A549 (cell line): ENCODE measurements at regions not wholly inside any gene's neighbourhood (a gene's known extent, or its start where the extent isn't known, plus 50 kb on each side); places are given as distances from the start of the nearest gene placed in this dataset.
A peak's percentile ranks its signal among the peaks of the same experiment; 100 is the strongest.

Experiments used
- ATAC-seq, 2 experiments: fragments of 200-7000 bp in 1 of 2; fragments of >200 bp in 1 of 2; cut with Nextera tagmentation in 1 of 2; cut with Tn5 transposase in 1 of 2; 3 replicates each; pipeline versions ENCODE4 v1.8.0 to v1.9.1; 2018 to 2020; ENCODE audit warnings: mild to moderate bottlenecking in 1 of 2, moderate library complexity in 1 of 2
- CTCF ChIA-PET: fragments of 300-600 bp; sonication (Branson Sonifier 250); formaldehyde crosslinking; extraction: SDS; loops from one replicate; lab custom pipeline; 2021; ENCODE audit warnings: antibody characterized with exemption, inconsistent platforms; lab: Yijun Ruan, JAX
- POLR2A ChIA-PET: fragments of 350-600 bp; formaldehyde crosslinking; extraction: SDS; loops from one replicate; lab custom pipeline; 2021; ENCODE audit warnings: antibody characterized with exemption, inconsistent platforms; lab: Yijun Ruan, JAX
- DNase-seq, 2 experiments: peaks; one replicate each; pipeline versions ENCODE4 v3.0.0 to v3.0.0-alpha.2; 2011 to 2016; ENCODE audit warnings: low read depth in 1 of 2, low spot score in 1 of 2
- FAIRE-seq: peaks from 2 replicates; lab custom pipeline; 2011; peaks lifted over from hg19 to GRCh38; lab: Jason Lieb, UNC
- H3K27ac ChIP-seq, 2 experiments: fragments of >200 bp; sonication (Bioruptor Twin); formaldehyde crosslinking; 3 replicates each; pipeline ENCODE4 v1.5.1; 2016 to 2017
- H3K4me1 ChIP-seq: fragments of >200 bp; sonication (Bioruptor Twin); formaldehyde crosslinking; 3 replicates; pipeline ENCODE4 v1.6.1; 2016
- H3K4me2 ChIP-seq: fragments of >200 bp; sonication (Bioruptor Twin); formaldehyde crosslinking; 3 replicates; pipeline ENCODE4 v1.6.1; 2016
- H3K4me3 ChIP-seq: fragments of >200 bp; sonication (Bioruptor Twin); formaldehyde crosslinking; 3 replicates; pipeline ENCODE4 v1.5.1; 2016
- H3K9me3 ChIP-seq: fragments of >200 bp; sonication (Bioruptor Twin); formaldehyde crosslinking; 3 replicates; pipeline ENCODE4 v1.6.1; 2016
- CBX2 ChIP-seq: fragments of 200-600 bp; sonication (generic); IDR thresholded peaks from 2 replicates; pipeline ENCODE4 v1.6.1; 2016; ENCODE audit warnings: low read depth, mild to moderate bottlenecking, borderline replicate concordance
- CHD4 ChIP-seq: fragments of 200-600 bp; sonication (generic); IDR thresholded peaks from 2 replicates; pipeline ENCODE4 v1.6.1; 2016; ENCODE audit warnings: antibody characterized with exemption, mild to moderate bottlenecking, borderline replicate concordance
- EHF ChIP-seq: fragments of 250-450 bp; sonication (Bioruptor Pico); IDR thresholded peaks from 2 replicates; pipeline ENCODE4 v1.5.0; 2020; ENCODE audit warnings: mild to moderate bottlenecking
- EHMT2 ChIP-seq: fragments of 200-600 bp; sonication (generic); IDR thresholded peaks from 2 replicates; pipeline ENCODE4 v1.6.1; 2016; ENCODE audit warnings: antibody characterized with exemption, low read depth, mild to moderate bottlenecking, moderate library complexity
- EP300 ChIP-seq, 2 experiments: fragments of >200 bp; sonication (Bioruptor Twin); formaldehyde crosslinking; IDR thresholded peaks; 2 replicates in 1 of 2; 3 replicates in 1 of 2; pipeline ENCODE4 v1.6.1; 2016 to 2017
- FOSL2 ChIP-seq, 2 experiments: fragments of 450-650 bp in 1 of 2; fragments of >200 bp in 1 of 2; sonication (Bioruptor Twin) in 1 of 2; formaldehyde crosslinking; IDR thresholded peaks; 2 replicates each; pipeline versions ENCODE4 v1.5.0 to v1.6.1; 2016 to 2020; ENCODE audit warnings: mild to moderate bottlenecking in 1 of 2, moderate library complexity in 1 of 2
- HEYL ChIP-seq: fragments of 250-450 bp; sonication (Bioruptor Pico); IDR thresholded peaks from 2 replicates; pipeline ENCODE4 v1.8.0; 2021; ENCODE audit warnings: mild to moderate bottlenecking, moderate library complexity
- HOXA7 ChIP-seq: fragments of 250-450 bp; sonication (Bioruptor Pico); IDR thresholded peaks from 2 replicates; pipeline ENCODE4 v1.5.0; 2020; ENCODE audit warnings: mild to moderate bottlenecking, moderate library complexity
- JUNB ChIP-seq: fragments of >200 bp; sonication (Bioruptor Twin); formaldehyde crosslinking; IDR thresholded peaks from 2 replicates; pipeline ENCODE4 v1.6.1; 2016
- KDM1A ChIP-seq: fragments of 200-600 bp; sonication (generic); IDR thresholded peaks from 2 replicates; pipeline ENCODE4 v1.6.1; 2016; ENCODE audit warnings: low read depth, mild to moderate bottlenecking
- NPAS2 ChIP-seq: fragments of 250-450 bp; sonication (Bioruptor Pico); IDR thresholded peaks from 2 replicates; pipeline ENCODE4 v1.8.0; 2022; ENCODE audit warnings: mild to moderate bottlenecking, moderate library complexity, borderline replicate concordance
- RCOR1 ChIP-seq: fragments of 150-350 bp; IDR thresholded peaks from 2 replicates; pipeline ENCODE4 v1.6.1; 2014; ENCODE audit warnings: antibody characterized with exemption, low read length, low read depth
- RFX5 ChIP-seq: fragments of 450-650 bp; IDR thresholded peaks from 2 replicates; pipeline ENCODE4 v1.7.1; 2014; ENCODE audit warnings: antibody characterized with exemption, mild to moderate bottlenecking, moderate library complexity
- SMC3 ChIP-seq: fragments of >200 bp; sonication (Bioruptor Twin); formaldehyde crosslinking; IDR thresholded peaks from 3 replicates; pipeline ENCODE4 v1.6.1; 2018; ENCODE audit warnings: inconsistent platforms
- ZSCAN20 ChIP-seq: fragments of 250-450 bp; sonication (Bioruptor Pico); IDR thresholded peaks from 2 replicates; pipeline ENCODE4 v1.8.0; 2022; ENCODE audit warnings: mild to moderate bottlenecking, moderate library complexity
- WGBS: methylation state at CpG from one replicate; pipeline ENCODE4 v1.1.6; 2017; ENCODE audit errors: missing lambda C conversion rate; 5-methylcytosine and 5-hydroxymethylcytosine counted together
- TF ChIP-seq, protein P1 (sequence below): IDR thresholded peaks from 2 replicates; pipeline ENCODE4 v1.6.1; 2012; ENCODE audit warnings: low read depth, borderline replicate concordance
- TF ChIP-seq, protein P2 (sequence below): fragments of 200-600 bp; sonication (generic); IDR thresholded peaks from 2 replicates; pipeline ENCODE4 v1.6.1; 2016; ENCODE audit warnings: antibody characterized with exemption, mild to moderate bottlenecking, moderate library complexity
- TF ChIP-seq, protein P3 (sequence below): fragments of >200 bp; sonication (Bioruptor Twin); formaldehyde crosslinking; IDR thresholded peaks from 3 replicates; pipeline ENCODE4 v1.6.1; 2016
- TF ChIP-seq, protein P4 (sequence below): IDR thresholded peaks from 2 replicates; pipeline ENCODE4 v1.6.1; 2012
- TF ChIP-seq, protein P5 (sequence below): fragments of >200 bp; sonication (Bioruptor Twin); formaldehyde crosslinking; IDR thresholded peaks from 2 replicates; pipeline ENCODE4 v1.6.1; 2016

DNA sequence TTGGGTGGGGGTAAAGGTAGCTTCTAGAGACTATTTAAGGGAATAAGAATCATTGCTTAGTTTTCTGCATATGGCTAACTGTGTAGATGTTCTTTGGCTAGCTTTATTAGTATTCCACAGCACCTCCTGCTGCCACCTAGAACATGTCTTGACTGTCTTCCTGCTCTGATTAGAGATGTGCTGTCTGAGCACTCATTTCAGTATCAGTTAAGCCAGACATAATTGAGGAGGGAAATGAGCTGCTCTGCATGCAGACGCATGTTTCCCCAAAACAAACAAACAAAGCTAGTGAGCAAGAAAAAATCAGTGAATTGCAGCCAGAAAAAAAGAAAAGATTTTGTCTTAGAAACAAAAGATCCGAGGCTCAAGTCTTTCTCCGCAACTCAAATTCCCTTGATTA lies 402.2 kb downstream of the AASDHPPT start:
- Histone ChIP-seq H3K27ac (peak overlapping the region in 1 of 2 experiments; percentile 44; a peak in 2 of 6 replicates), H3K4me3 (no peak overlapping the region), H3K9me3 (no peaks in the 10 kb centered on the region; the same call in 2 of the 3 replicates), H3K4me1 (peaks cover 22% of the 10 kb centered on the region; the same call in 2 of the 3 replicates), H3K4me2 (no peak overlapping the region)
- ATAC-seq: no peak
- no peak for FAIRE-seq
- POLR2A ChIA-PET: no interaction called here
- TF ChIP-seq JUNB: no peak
- TF ChIP-seq CHD4: no peak
- TF ChIP-seq HOXA7: no peak
- TF ChIP-seq, protein P1, sequence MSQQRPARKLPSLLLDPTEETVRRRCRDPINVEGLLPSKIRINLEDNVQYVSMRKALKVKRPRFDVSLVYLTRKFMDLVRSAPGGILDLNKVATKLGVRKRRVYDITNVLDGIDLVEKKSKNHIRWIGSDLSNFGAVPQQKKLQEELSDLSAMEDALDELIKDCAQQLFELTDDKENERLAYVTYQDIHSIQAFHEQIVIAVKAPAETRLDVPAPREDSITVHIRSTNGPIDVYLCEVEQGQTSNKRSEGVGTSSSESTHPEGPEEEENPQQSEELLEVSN: no peak
- DNase-seq: no peak
- CTCF ChIA-PET: interaction anchor here (1.3 kb wide), 1 partner anchor 10 kb away, joined by 4 read pairs; no protein-coding TSS in a partner anchor
- 58% methylated on average over 3 of the region's 3 CpGs for WGBS

DNA sequence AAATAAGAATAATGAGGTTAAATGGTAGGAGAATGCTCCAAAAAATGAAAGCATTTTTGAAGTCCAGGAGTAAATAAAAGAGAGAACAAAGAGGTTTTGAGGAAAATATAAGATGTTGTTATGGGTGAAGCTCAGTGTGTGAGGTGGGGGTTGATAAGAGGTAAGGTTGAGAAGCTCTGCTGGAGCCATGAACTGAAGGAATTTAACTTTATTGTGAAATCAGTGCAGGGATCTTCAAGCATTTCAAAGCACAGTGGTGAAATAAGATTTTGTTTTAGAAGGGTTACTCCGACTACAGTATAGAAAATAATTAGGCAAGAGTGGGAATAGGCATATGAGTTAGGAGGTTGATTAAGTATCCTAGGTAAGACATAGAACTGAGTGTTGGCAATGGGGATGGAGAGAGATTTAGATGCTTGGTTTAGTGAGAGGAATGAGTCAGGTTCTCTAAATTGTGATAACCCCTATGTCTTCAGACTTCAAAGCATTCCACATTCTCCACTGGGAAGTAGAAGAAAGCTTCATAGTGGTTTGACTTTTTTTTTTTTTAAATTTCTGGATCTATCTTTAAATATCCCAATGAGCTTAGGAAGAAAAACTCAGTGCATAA lies 403.2 kb downstream of the AASDHPPT start:
- no peak overlapping the region for H3K4me3 ChIP-seq
- no peak for DNase-seq
- peaks cover 22% of the 10 kb centered on the region; the same call in 2 of the 3 replicates for H3K4me1 ChIP-seq
- ATAC-seq: no peak
- peak overlapping the region in 1 of 2 experiments; percentile 44; a peak in 1 of 6 replicates for H3K27ac ChIP-seq
- TF ChIP-seq EP300 (IDR thresholded peaks at IDR 0.05) (0 out of 5 replicates have a peak, but pooled peaks of 1 of the 2 experiments have one; percentile 19), HEYL (no peak), EHF (CRISPR knock-in tag) (no peak), FOSL2 (IDR thresholded peaks at IDR 0.05) (no peak), FOSL2 (CRISPR knock-in tag; IDR thresholded peaks at IDR 0.05) (no peak), KDM1A (no peak), RCOR1 (no peak), SMC3 (no peak)
- TF ChIP-seq, protein P2, sequence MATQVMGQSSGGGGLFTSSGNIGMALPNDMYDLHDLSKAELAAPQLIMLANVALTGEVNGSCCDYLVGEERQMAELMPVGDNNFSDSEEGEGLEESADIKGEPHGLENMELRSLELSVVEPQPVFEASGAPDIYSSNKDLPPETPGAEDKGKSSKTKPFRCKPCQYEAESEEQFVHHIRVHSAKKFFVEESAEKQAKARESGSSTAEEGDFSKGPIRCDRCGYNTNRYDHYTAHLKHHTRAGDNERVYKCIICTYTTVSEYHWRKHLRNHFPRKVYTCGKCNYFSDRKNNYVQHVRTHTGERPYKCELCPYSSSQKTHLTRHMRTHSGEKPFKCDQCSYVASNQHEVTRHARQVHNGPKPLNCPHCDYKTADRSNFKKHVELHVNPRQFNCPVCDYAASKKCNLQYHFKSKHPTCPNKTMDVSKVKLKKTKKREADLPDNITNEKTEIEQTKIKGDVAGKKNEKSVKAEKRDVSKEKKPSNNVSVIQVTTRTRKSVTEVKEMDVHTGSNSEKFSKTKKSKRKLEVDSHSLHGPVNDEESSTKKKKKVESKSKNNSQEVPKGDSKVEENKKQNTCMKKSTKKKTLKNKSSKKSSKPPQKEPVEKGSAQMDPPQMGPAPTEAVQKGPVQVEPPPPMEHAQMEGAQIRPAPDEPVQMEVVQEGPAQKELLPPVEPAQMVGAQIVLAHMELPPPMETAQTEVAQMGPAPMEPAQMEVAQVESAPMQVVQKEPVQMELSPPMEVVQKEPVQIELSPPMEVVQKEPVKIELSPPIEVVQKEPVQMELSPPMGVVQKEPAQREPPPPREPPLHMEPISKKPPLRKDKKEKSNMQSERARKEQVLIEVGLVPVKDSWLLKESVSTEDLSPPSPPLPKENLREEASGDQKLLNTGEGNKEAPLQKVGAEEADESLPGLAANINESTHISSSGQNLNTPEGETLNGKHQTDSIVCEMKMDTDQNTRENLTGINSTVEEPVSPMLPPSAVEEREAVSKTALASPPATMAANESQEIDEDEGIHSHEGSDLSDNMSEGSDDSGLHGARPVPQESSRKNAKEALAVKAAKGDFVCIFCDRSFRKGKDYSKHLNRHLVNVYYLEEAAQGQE: no peak
- H3K9me3 ChIP-seq: no peaks in the 10 kb centered on the region
- H3K4me2 ChIP-seq: peak overlapping the region; percentile 16; the same call in 2 of the 3 replicates
- no peak for FAIRE-seq
- CTCF ChIA-PET: no interaction called here
- POLR2A ChIA-PET: no interaction called here
- 38% methylated on average over 1 of the region's 1 CpG for WGBS

DNA sequence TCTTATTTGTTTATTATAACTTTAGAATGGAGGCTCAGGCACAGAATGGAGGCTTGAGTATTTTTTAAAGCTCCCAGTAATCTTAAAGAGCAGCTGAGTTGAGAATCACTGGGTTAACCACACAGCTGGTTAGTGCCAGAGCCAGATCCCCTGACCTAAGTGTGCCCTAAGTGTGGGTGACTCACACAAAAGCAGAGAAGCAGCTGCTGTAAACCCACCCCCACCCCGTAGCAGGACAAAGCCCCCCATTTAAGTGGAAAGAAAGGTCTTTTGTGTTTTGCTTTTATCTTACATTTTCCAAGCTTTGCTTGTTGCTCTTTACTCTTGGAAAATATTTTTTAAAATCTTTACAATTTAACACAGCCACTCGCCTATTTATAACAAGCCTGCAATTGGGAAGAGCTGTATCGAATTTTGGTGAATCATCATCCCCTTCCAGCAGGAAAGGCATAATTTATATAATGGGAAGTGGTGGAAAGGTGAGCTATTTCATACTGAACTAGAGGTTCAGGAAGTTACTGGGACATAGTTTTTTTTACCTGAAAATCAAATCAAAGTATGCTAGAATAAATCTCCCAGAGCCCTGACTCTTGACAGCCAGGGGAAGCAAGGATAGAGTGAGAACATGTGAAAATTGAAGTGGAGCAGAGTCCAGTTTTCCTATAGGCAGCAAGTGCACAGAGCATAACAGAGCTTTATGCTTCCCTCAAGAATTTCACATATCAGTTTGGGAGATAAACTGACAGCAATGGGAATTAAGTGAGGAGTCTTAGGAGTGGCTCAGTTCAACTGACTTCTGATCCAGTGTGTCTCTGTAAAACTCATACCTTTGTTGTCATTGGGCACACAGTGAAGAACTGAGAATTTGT lies 405.7 kb downstream of the AASDHPPT start:
- CTCF ChIA-PET: interaction anchor here (0.7 kb wide), 1 partner anchor 12 kb away, joined by 3 read pairs; no protein-coding TSS in a partner anchor
- Histone ChIP-seq H3K4me1 (peaks cover 22% of the 10 kb centered on the region; the same call in 2 of the 3 replicates), H3K27ac (peak overlapping the region; percentile 27 to 63; a peak in 3 of 6 replicates), H3K4me2 (peak overlapping the region; percentile 50), H3K4me3 (no peak overlapping the region), H3K9me3 (no peaks in the 10 kb centered on the region)
- DNase-seq (no peak), ATAC-seq (0 out of 6 replicates have a peak, but pooled peaks of 1 of the 2 experiments have one; percentile 34), FAIRE-seq (no peak)
- POLR2A ChIA-PET: no interaction called here
- no peak for TF ChIP-seq ZSCAN20 (CRISPR knock-in tag)
- TF ChIP-seq EHMT2: no peak
- TF ChIP-seq HEYL: no peak
- TF ChIP-seq CBX2: no peak
- TF ChIP-seq, protein P3, sequence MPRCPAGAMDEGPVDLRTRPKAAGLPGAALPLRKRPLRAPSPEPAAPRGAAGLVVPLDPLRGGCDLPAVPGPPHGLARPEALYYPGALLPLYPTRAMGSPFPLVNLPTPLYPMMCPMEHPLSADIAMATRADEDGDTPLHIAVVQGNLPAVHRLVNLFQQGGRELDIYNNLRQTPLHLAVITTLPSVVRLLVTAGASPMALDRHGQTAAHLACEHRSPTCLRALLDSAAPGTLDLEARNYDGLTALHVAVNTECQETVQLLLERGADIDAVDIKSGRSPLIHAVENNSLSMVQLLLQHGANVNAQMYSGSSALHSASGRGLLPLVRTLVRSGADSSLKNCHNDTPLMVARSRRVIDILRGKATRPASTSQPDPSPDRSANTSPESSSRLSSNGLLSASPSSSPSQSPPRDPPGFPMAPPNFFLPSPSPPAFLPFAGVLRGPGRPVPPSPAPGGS: no peak
- TF ChIP-seq, protein P4, sequence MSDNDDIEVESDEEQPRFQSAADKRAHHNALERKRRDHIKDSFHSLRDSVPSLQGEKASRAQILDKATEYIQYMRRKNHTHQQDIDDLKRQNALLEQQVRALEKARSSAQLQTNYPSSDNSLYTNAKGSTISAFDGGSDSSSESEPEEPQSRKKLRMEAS: no peak
- no peak for TF ChIP-seq RFX5
- TF ChIP-seq, protein P5, sequence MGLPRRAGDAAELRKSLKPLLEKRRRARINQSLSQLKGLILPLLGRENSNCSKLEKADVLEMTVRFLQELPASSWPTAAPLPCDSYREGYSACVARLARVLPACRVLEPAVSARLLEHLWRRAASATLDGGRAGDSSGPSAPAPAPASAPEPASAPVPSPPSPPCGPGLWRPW: no peak
- TF ChIP-seq SMC3: no peak
- TF ChIP-seq NPAS2: no peak
- WGBS: 19% methylated on average over 3 of the region's 3 CpGs
